NCI-H2171 treated with DMSO at 0.1 percent for 48 hours (cell line): ENCODE measurements at regions not wholly inside any gene's neighbourhood (a gene's known extent, or its start where the extent isn't known, plus 50 kb on each side); places are given as distances from the start of the nearest gene placed in this dataset.

Source experiments
- DNase-seq: peaks from one replicate; lab custom pipeline; 2025; lab: John Stamatoyannopoulos, UW

- DNase-seq: no peak
Observed at GRCh38 chr4:46684041-46684440, 225.0 kb downstream of the COX7B2 start.

GRCh38 chr4:46676364-46676763 lies 232.7 kb downstream of the COX7B2 start:
- DNase-seq: no peak

DNA sequence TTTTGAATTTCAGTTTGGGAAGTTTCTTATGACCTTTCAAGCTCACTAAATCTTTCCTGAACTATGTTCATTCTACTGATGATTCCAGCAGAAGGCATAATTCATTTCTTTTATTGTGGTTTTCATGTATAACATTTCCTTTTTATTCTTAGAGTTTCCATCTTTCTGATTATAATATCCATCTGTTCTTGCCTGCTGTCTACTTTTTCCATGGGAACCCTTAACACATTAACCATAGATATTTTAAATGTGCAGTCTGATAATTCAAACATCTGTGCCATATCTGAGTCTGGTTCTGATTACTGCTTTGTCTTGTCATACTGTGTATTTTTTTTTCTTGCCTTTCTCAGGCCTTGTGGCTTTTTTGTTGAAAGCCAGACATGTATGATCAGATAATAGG lies 234.7 kb downstream of the COX7B2 start:
- no peak for DNase-seq

DNA sequence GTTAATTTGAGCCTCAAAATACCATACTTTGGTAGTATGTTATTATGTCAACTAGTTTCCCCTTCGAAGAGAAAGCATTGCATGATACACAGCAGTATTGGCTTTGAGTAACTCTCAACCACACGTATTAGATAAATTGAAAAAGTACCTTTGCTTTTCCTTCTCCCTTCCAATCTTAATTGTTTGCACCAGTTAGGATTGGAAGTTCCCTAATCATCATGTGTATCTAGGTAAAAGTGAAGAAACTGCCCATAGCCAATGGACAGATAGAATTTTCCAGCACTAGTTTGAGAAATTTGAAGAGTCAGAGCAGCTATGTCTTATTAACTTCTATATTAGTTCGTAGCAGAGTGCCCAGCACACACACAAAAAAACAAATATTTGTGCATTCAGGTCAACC lies 241.3 kb downstream of the COX7B2 start:
- DNase-seq: no peak

DNA sequence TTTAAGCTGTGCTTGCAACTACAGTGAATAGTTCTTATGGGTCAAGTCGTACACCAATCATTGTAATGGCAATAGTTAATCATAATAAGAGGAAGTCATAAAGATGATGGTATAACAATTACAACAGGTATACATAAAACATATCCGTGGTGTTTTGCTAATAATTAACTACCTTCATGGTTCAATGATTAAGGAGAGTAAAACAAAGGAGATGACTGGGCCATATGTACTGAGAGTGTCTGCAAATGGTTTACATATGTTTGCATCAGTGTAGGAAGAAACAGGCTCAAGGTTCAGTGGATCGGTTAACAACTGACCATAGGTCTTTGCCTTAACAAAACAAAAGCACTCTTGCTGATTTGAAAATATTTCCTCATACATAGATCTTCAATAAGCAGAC lies 253.0 kb downstream of the COX7B2 start:
- DNase-seq: no peak

DNA sequence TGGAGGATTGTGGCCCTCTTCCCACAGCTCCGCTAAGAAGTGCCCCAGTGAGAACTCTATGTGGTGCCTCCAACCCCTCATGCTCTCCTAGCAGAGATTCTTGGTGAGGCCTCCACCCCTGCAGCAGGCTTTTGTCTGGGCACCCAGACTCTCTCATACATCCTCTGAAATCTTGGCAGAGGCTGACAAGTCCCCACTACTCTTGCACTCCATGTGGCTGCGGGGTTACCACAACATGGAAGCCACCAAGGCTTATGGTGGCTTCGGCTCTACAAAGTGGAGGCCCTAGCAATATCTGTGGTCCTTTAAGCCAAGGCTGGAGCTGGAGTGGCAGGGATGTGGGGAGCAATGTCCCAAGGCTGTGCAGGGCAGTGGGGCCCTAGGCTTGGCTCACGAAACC lies 255.2 kb downstream of the COX7B2 start:
- no peak for DNase-seq

DNA sequence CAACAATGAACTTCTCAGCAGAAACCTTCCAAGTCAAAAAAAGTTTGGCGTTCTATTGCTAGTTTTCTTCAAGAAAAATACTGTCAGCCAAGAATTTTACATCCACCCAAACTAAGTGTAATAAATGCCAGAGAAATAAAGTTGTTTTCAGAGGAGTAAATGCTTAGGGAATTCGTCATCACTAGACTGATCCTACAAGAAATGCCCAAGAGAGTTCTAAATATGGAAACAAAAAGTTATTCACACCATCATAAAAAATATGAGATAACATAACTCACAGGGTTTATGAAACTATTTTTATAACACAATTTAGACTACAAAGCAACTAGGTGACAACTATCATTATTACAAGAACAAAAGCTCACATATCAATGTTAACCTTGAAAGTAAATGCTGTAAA lies 259.5 kb upstream of the GABRA2 start:
- DNase-seq: no peak

DNA sequence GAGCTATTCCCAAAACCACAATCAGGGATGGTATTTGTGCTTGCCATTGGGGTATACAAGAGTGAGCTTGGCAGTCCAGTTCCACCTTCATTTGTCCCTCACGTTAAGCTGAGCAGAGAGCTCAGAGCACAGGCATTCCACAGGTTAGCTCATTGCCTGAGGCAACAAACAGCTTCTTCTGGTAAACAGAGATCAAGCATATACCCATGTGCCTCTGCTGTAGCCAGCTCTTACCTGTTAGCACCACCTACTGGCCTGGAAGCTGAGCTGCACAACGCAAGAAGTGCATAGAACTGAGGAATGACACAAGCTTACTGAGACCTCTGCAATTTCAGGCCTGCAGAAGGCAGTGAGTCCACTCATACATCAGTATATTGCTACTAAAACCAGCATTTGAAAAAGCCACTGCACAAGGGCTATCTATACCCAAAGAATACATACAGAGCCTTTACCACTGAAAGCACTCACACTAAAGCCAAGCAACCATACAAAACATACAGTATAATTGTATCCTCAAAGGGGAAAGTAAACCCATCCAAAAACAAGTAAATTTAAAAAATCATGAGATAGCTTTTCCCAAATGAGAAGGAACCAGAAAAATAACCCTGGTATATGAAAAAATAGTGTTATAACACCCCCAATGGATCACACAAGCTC lies 258.3 kb upstream of the GABRA2 start:
- peak; percentile 3 for DNase-seq

DNA sequence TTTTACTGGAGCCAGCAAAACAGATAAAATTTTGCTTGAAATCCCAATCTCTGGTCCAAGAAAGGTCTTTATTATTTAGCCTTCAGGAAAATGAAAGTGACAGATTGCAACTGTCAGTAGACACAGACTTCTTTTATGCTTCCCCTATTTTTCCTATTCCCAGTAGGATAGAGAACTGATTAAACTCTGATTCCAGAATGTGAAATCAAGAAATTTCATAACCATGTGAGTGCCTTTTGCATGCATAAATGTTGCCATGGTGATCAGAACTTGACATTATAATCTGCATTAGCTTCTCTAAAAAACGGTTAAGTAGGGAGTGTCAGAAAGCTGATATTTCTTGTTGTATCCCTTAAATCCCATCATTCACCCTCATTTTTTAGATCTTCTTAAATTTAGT lies 255.2 kb upstream of the GABRA2 start:
- DNase-seq: no peak
